Activated CD8-positive, alpha-beta memory T cell treated with anti-CD3 and anti-CD28 coated beads, Interleukin-2, amount 10 ng/mL, durations not matched to agents 7 days and 5 days (primary cell): ENCODE measurements at regions not wholly inside any gene's neighbourhood (a gene's known extent, or its start where the extent isn't known, plus 50 kb on each side); places are given as distances from the start of the nearest gene placed in this dataset.

Experiments
- ATAC-seq: fragments of 150-1000 bp; cut with Tn5 transposase; one replicate; pipeline ENCODE4 v1.10.0; 2021; ENCODE audit warnings: moderate library complexity
- CTCF ChIA-PET: fragments of 350-600 bp; sonication (Branson Sonifier 250); formaldehyde crosslinking; loops from one replicate; lab custom pipeline; 2021; ENCODE audit warnings: antibody characterized with exemption; lab: Charles Lee
- DNase-seq: peaks from one replicate; pipeline ENCODE4 v3.0.0-alpha.2; 2020
- H3K27ac Mint-ChIP-seq: one replicate; pipeline ENCODE4 v1.8.0; 2021; ENCODE audit warnings: mild to moderate bottlenecking, mixed read lengths
- H3K27me3 Mint-ChIP-seq: one replicate; pipeline ENCODE4 v1.8.0; 2021; ENCODE audit warnings: mixed read lengths
- H3K36me3 Mint-ChIP-seq: one replicate; pipeline ENCODE4 v1.8.0; 2021; ENCODE audit warnings: mild to moderate bottlenecking, mixed read lengths
- H3K4me1 Mint-ChIP-seq: one replicate; pipeline ENCODE4 v1.8.0; 2021; ENCODE audit warnings: mixed read lengths
- H3K4me3 Mint-ChIP-seq: one replicate; pipeline ENCODE4 v1.8.0; 2021; ENCODE audit warnings: mild to moderate bottlenecking, moderate library complexity, mixed read lengths
- H3K9me3 Mint-ChIP-seq: one replicate; pipeline ENCODE4 v1.8.0; 2022; ENCODE audit warnings: low read depth, mixed read lengths

DNA sequence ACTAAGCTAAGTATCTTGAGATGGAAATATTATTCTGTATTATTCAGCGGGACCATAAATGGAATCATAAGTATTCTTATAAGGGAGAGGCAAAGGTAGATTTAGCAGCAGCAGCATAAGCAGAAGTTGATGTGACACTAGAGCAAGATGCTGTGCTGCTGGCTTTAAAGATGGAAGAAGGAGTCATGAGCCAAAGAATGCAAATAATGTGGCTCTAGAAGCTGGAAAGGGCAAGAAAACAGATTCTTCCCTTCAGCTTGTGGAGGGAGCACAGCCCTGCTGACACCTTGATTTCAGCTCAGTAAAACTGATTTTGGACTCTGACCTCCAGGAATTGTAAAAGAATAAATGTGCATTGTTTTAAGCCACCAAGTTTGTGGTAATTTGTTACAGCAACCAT is 144.2 kb upstream of the ANKRD28 start:
- peaks cover 3% of the 10 kb centered on the region for H3K9me3 Mint-ChIP-seq
- H3K4me1 Mint-ChIP-seq, result no peaks in the 10 kb centered on the region
- H3K27ac Mint-ChIP-seq, result no peak overlapping the region
- CTCF ChIA-PET, result no interaction called here
- H3K36me3 Mint-ChIP-seq, result no peaks in the 10 kb centered on the region
- no peak for DNase-seq
- no peaks in the 10 kb centered on the region for H3K27me3 Mint-ChIP-seq
- H3K4me3 Mint-ChIP-seq, result no peak overlapping the region
- no peak for ATAC-seq

- peaks cover 3% of the 10 kb centered on the region for H3K9me3 Mint-ChIP-seq
- DNase-seq (no peak), ATAC-seq (no peak)
- no peaks in the 10 kb centered on the region for H3K27me3 Mint-ChIP-seq
- H3K4me3 Mint-ChIP-seq, result no peak overlapping the region
- no peaks in the 10 kb centered on the region for H3K4me1 Mint-ChIP-seq
- no peaks in the 10 kb centered on the region for H3K36me3 Mint-ChIP-seq
- H3K27ac Mint-ChIP-seq, result no peak overlapping the region
- CTCF ChIA-PET, result no interaction called here
These were observed 144.7 kb upstream of the ANKRD28 start for GRCh38 chr3:15942462-15942861.

DNA sequence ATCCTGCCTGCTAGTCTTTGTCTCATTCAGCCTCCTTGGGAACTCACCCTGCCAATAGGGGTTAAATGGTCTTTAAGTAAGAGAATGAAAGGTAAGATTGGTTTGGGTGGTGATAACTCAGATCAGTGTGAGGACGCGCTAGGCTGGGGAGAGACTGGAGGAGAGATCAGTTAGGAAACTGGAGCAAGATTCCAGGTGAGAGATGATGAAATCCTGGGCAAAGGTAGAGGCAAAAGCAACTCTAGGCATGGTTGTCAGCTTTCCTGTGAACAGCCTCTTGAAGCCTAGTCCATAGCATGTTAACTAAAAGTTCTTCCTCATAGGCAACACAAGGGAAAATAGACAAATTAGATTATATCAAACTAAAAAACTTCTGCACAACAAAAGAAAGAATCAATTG is 145.2 kb upstream of the ANKRD28 start:
- ATAC-seq, result no peak
- H3K36me3 Mint-ChIP-seq, result no peaks in the 10 kb centered on the region

DNA sequence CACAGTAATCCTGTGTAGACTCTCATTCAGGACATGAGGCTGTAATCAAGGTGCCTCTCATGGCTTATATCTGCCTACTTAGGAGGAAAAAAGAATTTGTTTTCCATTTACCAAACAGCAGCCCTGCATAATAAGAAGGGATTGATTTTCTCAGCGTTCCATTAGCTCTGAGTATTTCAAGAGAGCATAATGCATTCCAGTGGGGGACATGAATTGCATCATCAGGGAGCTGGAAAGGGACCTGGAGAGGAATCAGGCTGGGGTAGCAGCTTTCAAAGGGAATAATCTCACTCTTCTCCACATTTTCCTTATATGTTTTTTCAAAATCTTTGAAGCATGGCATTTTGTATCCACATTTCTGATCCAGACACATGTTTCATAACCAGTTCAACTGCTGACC is 150.6 kb upstream of the ANKRD28 start:
- ATAC-seq, result no peak
- Mint-ChIP-seq H3K9me3 (no peaks in the 10 kb centered on the region), H3K36me3 (no peaks in the 10 kb centered on the region)

More for the DNA sequence above, 145.2 kb upstream of the ANKRD28 start:
- H3K9me3 Mint-ChIP-seq, result peaks cover 3% of the 10 kb centered on the region
- no peaks in the 10 kb centered on the region for H3K27me3 Mint-ChIP-seq
- no peaks in the 10 kb centered on the region for H3K4me1 Mint-ChIP-seq
- H3K4me3 Mint-ChIP-seq, result no peak overlapping the region
- CTCF ChIA-PET, result no interaction called here
- DNase-seq, result no peak
- H3K27ac Mint-ChIP-seq, result no peak overlapping the region

DNA sequence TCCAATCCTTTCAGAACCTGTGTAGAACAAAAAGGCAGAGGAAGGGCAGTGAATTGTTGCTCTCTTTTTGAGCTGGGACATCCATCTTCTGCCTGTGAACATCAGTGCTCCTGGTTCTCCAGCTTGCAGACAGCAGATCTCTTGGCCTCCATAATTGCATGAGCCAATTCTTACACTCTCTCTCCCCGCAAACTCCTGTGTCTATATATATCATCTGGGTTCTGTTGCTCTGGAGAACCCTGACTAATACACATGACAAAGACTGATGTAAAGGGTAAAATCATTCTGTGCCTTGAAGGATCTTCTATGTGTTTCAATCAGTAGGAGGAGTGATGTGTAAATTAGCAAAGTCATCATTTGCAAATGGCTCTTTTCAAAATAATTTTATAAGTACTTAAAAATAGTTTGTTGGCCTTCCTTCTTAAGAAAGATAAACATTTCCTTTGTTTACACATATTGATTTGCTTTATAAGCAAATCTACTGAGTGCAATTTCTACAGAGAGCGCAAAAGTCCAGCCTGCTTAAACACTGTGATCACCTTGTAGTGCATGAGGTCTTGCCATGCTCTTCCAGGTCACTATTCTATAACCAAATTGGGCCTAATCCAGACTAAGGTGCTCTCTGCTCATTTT is 154.9 kb upstream of the ANKRD28 start:
- H3K36me3 Mint-ChIP-seq, result no peaks in the 10 kb centered on the region
- no peak overlapping the region for H3K4me3 Mint-ChIP-seq
- DNase-seq (no peak), ATAC-seq (no peak)
- H3K9me3 Mint-ChIP-seq, result no peaks in the 10 kb centered on the region
- CTCF ChIA-PET, result interaction anchor here (1.1 to 1.7 kb wide), 4 partner anchors 15 to 137 kb away, joined by 3 to 5 read pairs (median 3); no protein-coding TSS in a partner anchor
- no peaks in the 10 kb centered on the region for H3K4me1 Mint-ChIP-seq
- no peaks in the 10 kb centered on the region for H3K27me3 Mint-ChIP-seq
- H3K27ac Mint-ChIP-seq, result no peak overlapping the region

More for the DNA sequence above, 150.6 kb upstream of the ANKRD28 start:
- Mint-ChIP-seq H3K4me3 (no peak overlapping the region), H3K4me1 (no peaks in the 10 kb centered on the region), H3K27ac (no peak overlapping the region), H3K27me3 (no peaks in the 10 kb centered on the region)
- no peak for DNase-seq
- CTCF ChIA-PET, result interaction anchor here (1.0 kb wide), 1 partner anchor 123 kb away, joined by 3 read pairs; no protein-coding TSS in a partner anchor

DNA sequence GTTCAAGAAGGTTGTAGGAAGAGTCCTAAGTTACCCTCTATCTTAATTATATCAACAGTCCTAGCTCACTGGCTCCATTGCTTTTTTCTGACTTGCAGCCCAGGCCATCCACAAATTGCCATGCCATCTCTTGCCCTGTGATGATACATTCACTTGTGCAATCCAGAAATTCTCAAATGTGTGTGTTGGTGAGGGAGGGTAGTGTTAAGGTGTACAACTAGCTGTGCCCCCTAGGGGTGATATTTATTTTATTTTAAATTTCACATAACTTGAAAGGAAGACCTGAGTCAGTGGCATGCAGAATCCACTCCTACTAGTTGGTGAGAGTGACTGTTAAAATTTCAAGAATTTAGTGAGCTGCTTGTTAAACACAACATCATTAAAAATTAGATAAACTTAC is 156.1 kb upstream of the ANKRD28 start:
- CTCF ChIA-PET, result interaction anchor here (0.8 to 1.7 kb wide), 6 partner anchors 15 to 138 kb away, joined by 3 to 5 read pairs (median 3); no protein-coding TSS in a partner anchor
- peak; percentile 20 for ATAC-seq
- no peak overlapping the region for H3K27ac Mint-ChIP-seq

GRCh38 chr3:15955968-15956367 is 158.2 kb upstream of the ANKRD28 start:
- Mint-ChIP-seq H3K36me3 (no peaks in the 10 kb centered on the region), H3K4me1 (no peaks in the 10 kb centered on the region), H3K27me3 (no peaks in the 10 kb centered on the region), H3K9me3 (no peaks in the 10 kb centered on the region), H3K27ac (no peak overlapping the region), H3K4me3 (no peak overlapping the region)
- CTCF ChIA-PET, result no interaction called here
- ATAC-seq (no peak), DNase-seq (no peak)

More for the DNA sequence above, 156.1 kb upstream of the ANKRD28 start:
- no peak overlapping the region for H3K4me3 Mint-ChIP-seq
- no peaks in the 10 kb centered on the region for H3K27me3 Mint-ChIP-seq
- no peaks in the 10 kb centered on the region for H3K4me1 Mint-ChIP-seq
- no peak for DNase-seq
- no peaks in the 10 kb centered on the region for H3K9me3 Mint-ChIP-seq
- no peaks in the 10 kb centered on the region for H3K36me3 Mint-ChIP-seq

- DNase-seq (no peak), ATAC-seq (no peak)
- no peaks in the 10 kb centered on the region for H3K36me3 Mint-ChIP-seq
- CTCF ChIA-PET, result interaction anchor here (1.1 kb wide), 1 partner anchor 15 kb away, joined by 5 read pairs; no protein-coding TSS in a partner anchor
- H3K4me1 Mint-ChIP-seq, result no peaks in the 10 kb centered on the region
- H3K27me3 Mint-ChIP-seq, result peaks cover 5% of the 10 kb centered on the region
- no peak overlapping the region for H3K27ac Mint-ChIP-seq
- H3K4me3 Mint-ChIP-seq, result no peak overlapping the region
- no peaks in the 10 kb centered on the region for H3K9me3 Mint-ChIP-seq
These were observed 161.1 kb upstream of the ANKRD28 start for GRCh38 chr3:15958692-15959433.

DNA sequence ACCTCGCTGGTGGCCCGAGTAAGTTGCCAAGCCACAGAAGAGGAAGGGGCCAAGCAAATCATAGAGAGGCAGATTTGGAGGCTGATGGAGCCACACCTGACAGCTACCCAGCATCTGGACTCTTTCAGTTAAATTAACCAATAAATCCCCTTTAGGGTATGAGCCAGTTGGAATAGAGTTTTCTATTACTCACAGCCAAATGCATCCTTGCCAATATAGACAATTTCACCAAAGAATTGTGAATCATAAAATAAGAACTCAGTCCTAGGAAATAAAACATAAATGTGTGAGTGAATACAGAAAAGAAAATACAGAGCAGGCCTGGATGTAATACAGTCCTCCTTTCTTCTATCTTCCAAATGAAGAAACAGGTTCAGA is 161.6 kb upstream of the ANKRD28 start:
- no peak overlapping the region for H3K4me3 Mint-ChIP-seq
- peaks cover 5% of the 10 kb centered on the region for H3K27me3 Mint-ChIP-seq
- ATAC-seq (no peak), DNase-seq (no peak)
- no peak overlapping the region for H3K27ac Mint-ChIP-seq
- H3K4me1 Mint-ChIP-seq, result no peaks in the 10 kb centered on the region
- CTCF ChIA-PET, result no interaction called here
- no peaks in the 10 kb centered on the region for H3K36me3 Mint-ChIP-seq
- no peaks in the 10 kb centered on the region for H3K9me3 Mint-ChIP-seq

DNA sequence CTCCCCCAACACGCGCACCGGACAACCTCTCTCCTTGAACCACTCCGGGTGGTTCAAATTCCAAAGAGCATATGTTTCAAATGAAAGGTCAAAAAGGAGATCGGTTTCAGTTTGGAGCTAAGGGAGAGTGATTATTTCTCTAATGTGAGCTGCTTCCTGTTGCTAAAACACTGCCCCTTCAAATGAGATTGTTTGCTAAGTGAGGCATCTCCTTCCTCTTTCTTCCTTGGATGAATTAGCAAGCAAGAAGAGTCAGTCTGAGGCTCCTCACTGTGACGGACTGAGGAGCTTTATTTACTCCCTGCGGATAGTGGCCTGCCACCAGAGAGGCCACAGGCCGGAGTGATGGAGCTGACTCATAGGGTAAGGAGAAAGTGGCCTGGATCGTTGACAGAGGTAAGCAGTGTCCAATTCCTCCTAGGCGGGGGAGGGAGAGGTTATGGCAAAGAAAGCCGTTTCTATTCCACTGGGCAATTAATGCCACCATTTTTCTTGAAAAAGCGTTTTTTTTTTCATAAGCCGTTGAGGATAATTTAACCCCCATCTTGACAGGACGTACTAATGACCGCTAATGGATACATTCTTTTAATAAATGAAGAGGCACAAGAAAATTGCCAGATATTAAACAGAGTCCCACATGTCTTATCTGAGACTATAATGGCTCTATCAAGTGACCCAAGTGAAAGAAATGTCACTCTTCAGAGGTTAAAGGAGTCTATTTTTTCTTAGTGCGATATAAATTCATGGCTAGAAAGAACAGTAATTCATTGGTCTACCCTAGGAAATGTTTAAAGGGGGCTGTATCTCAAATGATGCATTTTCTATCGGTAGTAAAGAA is 167.0 kb upstream of the ANKRD28 start:
- no peaks in the 10 kb centered on the region for H3K36me3 Mint-ChIP-seq
- CTCF ChIA-PET, result no interaction called here
- no peak overlapping the region for H3K27ac Mint-ChIP-seq

GRCh38 chr3:15967577-15967976 is 169.8 kb upstream of the ANKRD28 start:
- H3K9me3 Mint-ChIP-seq, result no peaks in the 10 kb centered on the region
- H3K27me3 Mint-ChIP-seq, result peaks cover 11% of the 10 kb centered on the region
- no peaks in the 10 kb centered on the region for H3K4me1 Mint-ChIP-seq
- DNase-seq, result no peak
- CTCF ChIA-PET, result no interaction called here
- no peak for ATAC-seq
- no peak overlapping the region for H3K4me3 Mint-ChIP-seq
- H3K27ac Mint-ChIP-seq, result no peak overlapping the region
- no peaks in the 10 kb centered on the region for H3K36me3 Mint-ChIP-seq

More for the DNA sequence above, 167.0 kb upstream of the ANKRD28 start:
- Mint-ChIP-seq H3K9me3 (no peaks in the 10 kb centered on the region), H3K4me1 (no peaks in the 10 kb centered on the region), H3K27me3 (peaks cover 7% of the 10 kb centered on the region), H3K4me3 (no peak overlapping the region)
- ATAC-seq, result no peak
- no peak for DNase-seq

DNA sequence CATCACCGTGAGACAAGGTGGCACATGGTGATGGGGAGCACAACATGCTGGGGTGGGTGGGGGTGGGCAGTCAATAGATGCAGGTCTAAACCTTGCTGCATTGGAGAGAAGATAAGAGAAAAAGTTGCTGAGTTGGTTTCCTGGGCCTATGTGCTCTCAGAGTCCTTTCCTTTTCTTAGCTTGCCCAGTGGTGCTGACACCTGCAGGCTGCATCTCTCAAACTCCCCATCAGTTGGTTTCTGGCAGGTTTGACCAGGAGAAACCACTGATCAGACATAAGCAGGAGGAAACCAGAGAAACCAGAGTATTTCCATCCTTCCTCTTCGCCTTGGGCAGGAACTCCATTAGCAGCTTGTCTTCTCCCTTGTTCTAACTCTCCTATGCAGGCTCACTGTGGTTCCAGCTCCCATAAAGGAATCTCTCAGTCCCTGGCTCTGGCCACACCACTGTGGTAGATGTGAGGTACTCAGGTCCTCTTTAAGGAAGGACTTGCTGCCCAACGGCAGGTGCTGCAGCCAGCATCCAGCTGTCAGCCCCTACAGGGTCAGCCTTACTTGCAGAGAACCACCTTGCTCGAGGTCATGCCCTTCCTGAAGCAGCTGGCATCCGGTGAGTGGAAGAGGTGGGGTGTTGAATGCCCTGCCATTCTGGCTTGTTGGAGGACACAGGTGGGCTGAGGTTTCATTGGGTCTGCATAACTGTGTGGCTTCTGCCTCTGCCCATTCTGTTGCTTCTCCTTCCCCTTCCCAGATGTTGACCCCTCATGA is 172.3 kb upstream of the ANKRD28 start:
- ATAC-seq (no peak), DNase-seq (no peak)
- Mint-ChIP-seq H3K27ac (no peak overlapping the region), H3K36me3 (no peaks in the 10 kb centered on the region), H3K9me3 (no peaks in the 10 kb centered on the region), H3K4me3 (no peak overlapping the region), H3K4me1 (no peaks in the 10 kb centered on the region), H3K27me3 (peaks cover 6% of the 10 kb centered on the region)
- CTCF ChIA-PET, result interaction anchor here (1.1 kb wide), 1 partner anchor 17 kb away, joined by 3 read pairs; no protein-coding TSS in a partner anchor

DNA sequence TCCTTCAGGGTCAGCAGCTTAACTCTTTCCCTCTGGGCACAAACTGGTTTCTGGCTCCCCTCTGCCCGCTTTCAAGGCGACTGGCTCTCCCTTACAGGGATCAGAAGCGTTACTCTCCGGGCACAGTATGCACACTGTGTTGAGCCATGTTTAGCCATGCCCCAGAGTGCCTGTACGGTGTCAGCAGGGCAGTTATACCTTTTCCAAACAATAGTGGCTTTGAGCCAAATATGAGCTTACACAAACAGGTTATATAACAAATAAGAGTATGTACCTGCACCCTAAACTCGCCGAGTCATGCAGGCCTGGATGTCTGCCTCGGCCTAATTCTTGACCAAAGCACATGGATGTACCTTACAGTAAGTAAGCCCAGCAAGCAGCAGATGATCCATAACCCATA is 175.6 kb upstream of the ANKRD28 start:
- H3K9me3 Mint-ChIP-seq, result no peaks in the 10 kb centered on the region
- no peak overlapping the region for H3K4me3 Mint-ChIP-seq
- H3K27ac Mint-ChIP-seq, result no peak overlapping the region
- CTCF ChIA-PET, result interaction anchor here (1.6 kb wide), 1 partner anchor 15 kb away, joined by 5 read pairs; no protein-coding TSS in a partner anchor
- no peaks in the 10 kb centered on the region for H3K36me3 Mint-ChIP-seq
- H3K4me1 Mint-ChIP-seq, result no peaks in the 10 kb centered on the region
- DNase-seq, result no peak
- ATAC-seq, result no peak
- H3K27me3 Mint-ChIP-seq, result peaks cover 4% of the 10 kb centered on the region
